Progenitor cell of endocrine pancreas (in vitro differentiated cells): ENCODE measurements at regions not wholly inside any gene's neighbourhood (a gene's known extent, or its start where the extent isn't known, plus 50 kb on each side); places are given as distances from the start of the nearest gene placed in this dataset.

ENCODE experiments used
- DNase-seq: peaks from one replicate; pipeline ENCODE4 v3.0.0; 2021; ENCODE audit warnings: low spot score; ENCODE audit not compliant: unreplicated experiment
- H3K27ac Mint-ChIP-seq: 2 replicates; pipeline ENCODE4 v1.8.0; 2021; ENCODE audit warnings: mild to moderate bottlenecking, moderate library complexity, mixed read lengths
- H3K27me3 Mint-ChIP-seq: 2 replicates; pipeline ENCODE4 v1.8.0; 2021; ENCODE audit warnings: mixed read lengths
- H3K36me3 Mint-ChIP-seq: 2 replicates; pipeline ENCODE4 v1.8.0; 2022; ENCODE audit warnings: mixed read lengths; ENCODE audit not compliant: insufficient read depth
- H3K4me1 Mint-ChIP-seq: 2 replicates; pipeline ENCODE4 v1.8.0; 2021; ENCODE audit warnings: low read depth, mixed read lengths
- H3K4me3 Mint-ChIP-seq: 2 replicates; pipeline ENCODE4 v1.8.0; 2021; ENCODE audit warnings: low read depth, mild to moderate bottlenecking, moderate library complexity, mixed read lengths
- H3K9me3 Mint-ChIP-seq: 2 replicates; pipeline ENCODE4 v1.8.0; 2021; ENCODE audit warnings: low read depth, mixed read lengths
- TF ChIP-seq, protein P1 (sequence below): fragments of 200-600 bp; sonication (generic); IDR thresholded peaks from one replicate; pipeline ENCODE4 v1.5.0; 2021; ENCODE audit warnings: antibody characterized with exemption, mild to moderate bottlenecking; ENCODE audit not compliant: unreplicated experiment

DNA sequence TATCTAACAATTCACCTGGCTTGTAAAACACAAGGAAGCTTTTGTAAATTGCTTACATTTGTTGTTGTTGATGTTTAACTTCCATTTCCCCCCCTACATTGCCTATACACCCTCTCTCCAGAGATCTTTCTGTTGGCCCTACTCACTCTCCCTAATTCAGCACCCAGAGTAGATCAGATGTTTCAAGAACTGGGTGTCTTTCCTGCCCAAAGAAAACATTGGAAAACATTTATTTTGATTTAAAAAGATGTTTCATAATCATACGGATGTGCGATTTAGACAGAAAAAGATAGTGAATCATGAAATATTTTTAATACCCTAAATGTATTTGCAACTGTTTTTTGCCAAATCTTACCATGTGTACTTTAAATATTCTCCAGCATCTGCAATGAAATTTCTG is 446.4 kb upstream of the RGS6 start:
- no peaks in the 10 kb centered on the region for H3K27me3 Mint-ChIP-seq
- TF ChIP-seq, protein P1, sequence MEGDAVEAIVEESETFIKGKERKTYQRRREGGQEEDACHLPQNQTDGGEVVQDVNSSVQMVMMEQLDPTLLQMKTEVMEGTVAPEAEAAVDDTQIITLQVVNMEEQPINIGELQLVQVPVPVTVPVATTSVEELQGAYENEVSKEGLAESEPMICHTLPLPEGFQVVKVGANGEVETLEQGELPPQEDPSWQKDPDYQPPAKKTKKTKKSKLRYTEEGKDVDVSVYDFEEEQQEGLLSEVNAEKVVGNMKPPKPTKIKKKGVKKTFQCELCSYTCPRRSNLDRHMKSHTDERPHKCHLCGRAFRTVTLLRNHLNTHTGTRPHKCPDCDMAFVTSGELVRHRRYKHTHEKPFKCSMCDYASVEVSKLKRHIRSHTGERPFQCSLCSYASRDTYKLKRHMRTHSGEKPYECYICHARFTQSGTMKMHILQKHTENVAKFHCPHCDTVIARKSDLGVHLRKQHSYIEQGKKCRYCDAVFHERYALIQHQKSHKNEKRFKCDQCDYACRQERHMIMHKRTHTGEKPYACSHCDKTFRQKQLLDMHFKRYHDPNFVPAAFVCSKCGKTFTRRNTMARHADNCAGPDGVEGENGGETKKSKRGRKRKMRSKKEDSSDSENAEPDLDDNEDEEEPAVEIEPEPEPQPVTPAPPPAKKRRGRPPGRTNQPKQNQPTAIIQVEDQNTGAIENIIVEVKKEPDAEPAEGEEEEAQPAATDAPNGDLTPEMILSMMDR: no peak
- no peak overlapping the region for H3K27ac Mint-ChIP-seq
- peaks cover 6% of the 10 kb centered on the region for H3K36me3 Mint-ChIP-seq
- H3K4me3 Mint-ChIP-seq: no peak overlapping the region
- no peaks in the 10 kb centered on the region for H3K9me3 Mint-ChIP-seq
- peaks cover 6% of the 10 kb centered on the region for H3K4me1 Mint-ChIP-seq
- DNase-seq: no peak

DNA sequence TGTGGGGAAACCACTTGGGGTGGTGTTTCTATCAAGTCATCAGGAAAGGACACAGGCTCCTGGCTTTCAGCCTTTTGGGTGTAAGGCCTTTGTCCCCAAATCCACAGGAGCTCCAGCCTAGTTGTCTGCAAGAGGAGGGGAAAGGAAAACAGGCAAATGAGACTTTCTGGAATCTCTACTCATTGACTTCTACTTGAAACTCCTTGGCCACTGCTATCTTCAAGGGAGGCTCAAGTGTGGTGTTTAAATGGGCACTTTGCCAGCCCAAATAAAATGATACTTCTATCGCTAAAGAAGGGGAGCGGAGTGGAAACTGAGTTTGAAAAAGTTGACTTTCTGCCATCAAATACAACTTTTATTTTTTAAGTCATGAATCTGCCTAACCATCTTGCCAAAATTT is 445.9 kb upstream of the RGS6 start:
- Mint-ChIP-seq H3K4me3 (no peak overlapping the region), H3K9me3 (no peaks in the 10 kb centered on the region), H3K27me3 (no peaks in the 10 kb centered on the region), H3K4me1 (peaks cover 6% of the 10 kb centered on the region), H3K36me3 (peaks cover 6% of the 10 kb centered on the region), H3K27ac (no peak overlapping the region)
- no peak for DNase-seq
- TF ChIP-seq, protein P1: no peak

DNA sequence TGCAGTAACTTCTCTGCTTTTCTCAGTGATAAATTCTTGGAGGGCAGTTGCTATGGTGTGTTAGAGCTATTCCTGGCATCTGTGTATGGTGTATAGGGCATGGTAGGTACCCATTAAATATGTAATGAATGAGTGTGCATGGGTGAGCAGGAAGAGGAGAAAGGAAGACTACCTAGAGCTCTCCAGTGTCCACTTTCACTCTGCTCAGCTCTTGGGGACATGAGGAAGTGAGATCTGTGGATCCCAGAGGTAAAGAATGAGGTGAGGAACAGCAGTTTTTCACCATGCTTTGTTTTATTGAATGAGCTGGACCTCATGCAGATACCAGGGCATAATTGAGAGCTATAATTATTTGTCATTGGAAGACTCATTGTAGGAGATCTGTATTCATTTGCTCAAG is 444.8 kb upstream of the RGS6 start:
- Mint-ChIP-seq H3K27ac (no peak overlapping the region), H3K4me3 (no peak overlapping the region), H3K9me3 (no peaks in the 10 kb centered on the region), H3K36me3 (peaks cover 6% of the 10 kb centered on the region), H3K27me3 (no peaks in the 10 kb centered on the region), H3K4me1 (peaks cover 11% of the 10 kb centered on the region)
- TF ChIP-seq, protein P1: no peak
- DNase-seq: no peak

DNA sequence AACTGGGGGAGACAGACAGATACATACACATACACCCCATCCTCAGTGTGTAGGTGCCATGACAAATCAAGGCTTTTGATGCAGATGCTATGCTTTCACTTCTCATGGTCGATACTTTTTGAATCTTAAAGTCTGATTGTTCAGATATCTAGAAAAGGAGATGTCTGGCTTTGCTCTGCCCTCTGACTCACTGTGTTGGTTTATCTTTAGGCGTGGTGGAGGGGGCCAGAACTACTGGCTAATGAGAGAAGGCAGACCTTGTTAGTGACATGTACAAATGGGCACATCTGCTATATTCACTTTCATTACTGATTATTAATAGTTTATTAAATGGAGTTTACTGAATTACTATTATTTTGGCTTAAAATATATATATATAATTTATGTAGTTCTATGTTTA is 444.3 kb upstream of the RGS6 start:
- TF ChIP-seq, protein P1: no peak
- Mint-ChIP-seq H3K9me3 (no peaks in the 10 kb centered on the region), H3K4me3 (no peak overlapping the region), H3K27ac (no peak overlapping the region), H3K27me3 (no peaks in the 10 kb centered on the region), H3K36me3 (peaks cover 6% of the 10 kb centered on the region), H3K4me1 (peaks cover 11% of the 10 kb centered on the region)
- no peak for DNase-seq

DNA sequence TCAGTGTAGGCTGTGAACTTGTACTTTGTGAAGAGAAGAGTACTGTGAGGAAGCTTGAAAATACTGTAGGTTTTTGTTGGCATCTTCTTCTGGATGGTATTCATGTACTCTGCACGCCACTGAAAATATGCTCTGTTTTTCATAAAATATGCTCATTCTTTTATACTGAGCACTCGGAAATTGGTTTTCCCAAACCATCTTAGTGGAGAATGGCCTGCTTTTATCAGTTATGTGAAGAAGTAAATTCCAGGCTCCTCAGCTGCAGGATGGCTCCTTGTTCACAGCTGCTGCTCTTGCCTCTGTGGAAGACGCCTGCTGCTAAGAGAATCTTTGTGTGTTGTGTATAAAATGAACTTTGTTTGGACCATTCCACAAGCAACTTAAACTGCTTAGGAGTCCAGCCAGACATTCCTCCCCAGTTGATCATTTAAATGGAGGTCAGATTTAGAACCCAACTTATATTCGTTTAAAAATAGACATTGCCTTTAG is 443.5 kb upstream of the RGS6 start:
- no peak overlapping the region for H3K4me3 Mint-ChIP-seq
- no peak overlapping the region for H3K27ac Mint-ChIP-seq

More for the DNA sequence above, 443.5 kb upstream of the RGS6 start:
- Mint-ChIP-seq H3K4me1 (peaks cover 11% of the 10 kb centered on the region), H3K27me3 (no peaks in the 10 kb centered on the region), H3K9me3 (no peaks in the 10 kb centered on the region), H3K36me3 (peaks cover 6% of the 10 kb centered on the region)
- TF ChIP-seq, protein P1: no peak
- DNase-seq: no peak
